HEK293T (cell line): ENCODE measurements at regions not wholly inside any gene's neighbourhood (a gene's known extent, or its start where the extent isn't known, plus 50 kb on each side); places are given as distances from the start of the nearest gene placed in this dataset.

Experiments
- BHLHE40 ChIP-seq: fragments of 450-650 bp; IDR thresholded peaks from 2 replicates; pipeline ENCODE4 v1.6.1; 2016; ENCODE audit warnings: mild to moderate bottlenecking, moderate library complexity, borderline replicate concordance
- FOXA1 ChIP-seq: fragments of 450-650 bp; IDR thresholded peaks from 2 replicates; pipeline ENCODE4 v1.6.1; 2016; ENCODE audit warnings: mild to moderate bottlenecking
- FOXK2 ChIP-seq: fragments of 450-650 bp; IDR thresholded peaks from 2 replicates; pipeline ENCODE4 v1.6.1; 2016; ENCODE audit warnings: mild to moderate bottlenecking
- FOXM1 ChIP-seq: fragments of 450-650 bp; IDR thresholded peaks from 2 replicates; pipeline ENCODE4 v1.6.1; 2017; ENCODE audit warnings: mild to moderate bottlenecking, borderline replicate concordance
- HDGF ChIP-seq: fragments of 450-650 bp; IDR thresholded peaks from 2 replicates; pipeline ENCODE4 v1.6.1; 2017; ENCODE audit warnings: antibody characterized with exemption, borderline replicate concordance
- LEF1 ChIP-seq: fragments of 450-650 bp; IDR thresholded peaks from 2 replicates; pipeline ENCODE4 v1.6.1; 2017; ENCODE audit warnings: mild to moderate bottlenecking, borderline replicate concordance
- SP1 ChIP-seq: fragments of 450-650 bp; IDR thresholded peaks from 2 replicates; pipeline ENCODE4 v1.6.1; 2017
- SUZ12 ChIP-seq: fragments of 450-650 bp; IDR thresholded peaks from 2 replicates; pipeline ENCODE4 v1.6.1; 2016; ENCODE audit warnings: mild to moderate bottlenecking
- ZNF384 ChIP-seq: fragments of 450-650 bp; IDR thresholded peaks from 2 replicates; pipeline ENCODE4 v1.6.1; 2016
- TF ChIP-seq, protein P1 (sequence below): fragments of 450-650 bp; IDR thresholded peaks from 2 replicates; pipeline ENCODE4 v1.6.1; 2016

DNA sequence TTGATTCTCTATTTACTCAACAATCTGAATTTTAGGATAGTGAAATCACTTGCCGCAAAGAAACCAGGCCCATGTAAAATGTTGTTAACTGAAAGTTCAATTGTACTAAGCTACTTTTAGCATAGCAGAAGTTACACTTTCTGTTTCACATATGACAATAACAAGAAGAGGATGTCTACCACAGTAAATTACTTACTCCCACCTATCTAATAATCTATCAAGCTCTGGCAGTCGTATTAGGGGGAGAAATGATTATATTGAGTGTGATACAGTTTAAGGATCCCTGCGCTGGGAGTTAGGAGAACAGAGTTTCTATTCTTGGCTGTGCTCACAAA is 66.5 kb upstream of the CAND1 start:
- TF ChIP-seq FOXM1 (no peak), SP1 (no peak), FOXK2 (no peak), HDGF (no peak), BHLHE40 (no peak), ZNF384 (no peak), LEF1 (no peak), FOXA1 (no peak), SUZ12 (no peak)
- TF ChIP-seq, protein P1, sequence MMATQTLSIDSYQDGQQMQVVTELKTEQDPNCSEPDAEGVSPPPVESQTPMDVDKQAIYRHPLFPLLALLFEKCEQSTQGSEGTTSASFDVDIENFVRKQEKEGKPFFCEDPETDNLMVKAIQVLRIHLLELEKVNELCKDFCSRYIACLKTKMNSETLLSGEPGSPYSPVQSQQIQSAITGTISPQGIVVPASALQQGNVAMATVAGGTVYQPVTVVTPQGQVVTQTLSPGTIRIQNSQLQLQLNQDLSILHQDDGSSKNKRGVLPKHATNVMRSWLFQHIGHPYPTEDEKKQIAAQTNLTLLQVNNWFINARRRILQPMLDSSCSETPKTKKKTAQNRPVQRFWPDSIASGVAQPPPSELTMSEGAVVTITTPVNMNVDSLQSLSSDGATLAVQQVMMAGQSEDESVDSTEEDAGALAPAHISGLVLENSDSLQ: no peak
